ENCODE measurements at regions not wholly inside any gene's neighbourhood (a gene's known extent, or its start where the extent isn't known, plus 50 kb on each side); places are given as distances from the start of the nearest gene placed in this dataset.

GRCh38 chr13:106755542-106755941, 187.6 kb upstream of the ARGLU1 start:
- TF ChIP-seq CTCF (IDR thresholded peaks at IDR 0.05) (no peak), POLR2A (IDR thresholded peaks at IDR 0.05) (no peak)

Measured in thyroid gland (tissue), 4 donors.